Neural progenitor cell (in vitro differentiated cells): ENCODE measurements at regions not wholly inside any gene's neighbourhood (a gene's known extent, or its start where the extent isn't known, plus 50 kb on each side); places are given as distances from the start of the nearest gene placed in this dataset.

Experiments used
- CTCF ChIP-seq: fragments of 200-600 bp; sonication (generic); IDR thresholded peaks from 2 replicates; pipeline ENCODE4 v1.5.1; 2017; ENCODE audit warnings: antibody characterized with exemption, mild to moderate bottlenecking
- EZH2 ChIP-seq: fragments of 200-600 bp; sonication (generic); IDR thresholded peaks from 2 replicates; pipeline ENCODE4 v1.6.1; 2017; ENCODE audit warnings: antibody characterized with exemption, mild to moderate bottlenecking, moderate library complexity
- EZH2phosphoT487 ChIP-seq: fragments of 200-600 bp; sonication (generic); IDR thresholded peaks from 2 replicates; pipeline ENCODE4 v1.6.1; 2017; ENCODE audit warnings: antibody characterized with exemption

GRCh38 chr2:155836439-155836838 is 496.1 kb downstream of the NR4A2 start:
- no peak for TF ChIP-seq EZH2
- TF ChIP-seq CTCF: no peak
- no peak for TF ChIP-seq EZH2phosphoT487
